ENCODE measurements at regions not wholly inside any gene's neighbourhood (a gene's known extent, or its start where the extent isn't known, plus 50 kb on each side); places are given as distances from the start of the nearest gene placed in this dataset.

- H3K79me2 ChIP-seq (ENCODE audit: insufficient read depth, low read length): no peaks in the 10 kb centered on the region
- no peaks in the 10 kb centered on the region for H3K9me3 ChIP-seq (ENCODE audit: insufficient read depth, low read length, severe bottlenecking)
- H4K20me1 ChIP-seq (ENCODE audit: insufficient read depth, low read length): no peaks in the 10 kb centered on the region
- H2AFZ ChIP-seq (ENCODE audit: low read depth, low read length): no peak overlapping the region
- no peak overlapping the region for H3K27ac ChIP-seq (ENCODE audit: low read length)
- no peak overlapping the region for H3K9ac ChIP-seq (ENCODE audit: low read depth, low read length)
- no peaks in the 10 kb centered on the region for H3K4me1 ChIP-seq (ENCODE audit: insufficient read depth, low read length)
- H3K4me3 ChIP-seq (ENCODE audit: low read depth in 1 of 2, low read length in 2 of 2): no peak overlapping the region
- no peak for TF ChIP-seq CTCF (IDR thresholded peaks at IDR 0.05; ENCODE audit: borderline replicate concordance, extremely low read depth, low read length, poor library complexity, severe bottlenecking)
- TF ChIP-seq EZH2 (IDR thresholded peaks at IDR 0.05; ENCODE audit: borderline replicate concordance, low read depth, low read length, severe bottlenecking): no peak
- ATAC-seq (ENCODE audit: insufficient read depth, low read depth) (no peak), DNase-seq (no peak)
- no peak overlapping the region for H3K4me2 ChIP-seq (ENCODE audit: insufficient read depth, low read length)
- H3K36me3 ChIP-seq (ENCODE audit: insufficient read depth, low read length): no peaks in the 10 kb centered on the region
- H3K27me3 ChIP-seq (ENCODE audit: insufficient read depth, low read length, poor library complexity): no peaks in the 10 kb centered on the region
Measured at GRCh38 chr4:100722133-100722532, 204.3 kb upstream of the EMCN start.

- ATAC-seq (ENCODE audit: insufficient read depth, low read depth): no peak
- DNase-seq: no peak
- TF ChIP-seq EZH2 (IDR thresholded peaks at IDR 0.05; ENCODE audit: borderline replicate concordance, low read depth, low read length, severe bottlenecking) (no peak), CTCF (IDR thresholded peaks at IDR 0.05; ENCODE audit: borderline replicate concordance, extremely low read depth, low read length, poor library complexity, severe bottlenecking) (no peak)
- Histone ChIP-seq H3K27me3 (ENCODE audit: insufficient read depth, low read length, poor library complexity) (no peaks in the 10 kb centered on the region), H3K4me1 (ENCODE audit: insufficient read depth, low read length) (no peaks in the 10 kb centered on the region), H4K20me1 (ENCODE audit: insufficient read depth, low read length) (no peaks in the 10 kb centered on the region), H3K4me3 (ENCODE audit: low read depth in 1 of 2, low read length in 2 of 2) (no peak overlapping the region), H3K9me3 (ENCODE audit: insufficient read depth, low read length, severe bottlenecking) (no peaks in the 10 kb centered on the region), H3K9ac (ENCODE audit: low read depth, low read length) (no peak overlapping the region), H3K79me2 (ENCODE audit: insufficient read depth, low read length) (no peaks in the 10 kb centered on the region), H3K27ac (ENCODE audit: low read length) (no peak overlapping the region), H3K36me3 (ENCODE audit: insufficient read depth, low read length) (no peaks in the 10 kb centered on the region), H2AFZ (ENCODE audit: low read depth, low read length) (0 out of 2 replicates have a peak overlapping the region, but pooled peaks have one; percentile 15), H3K4me2 (ENCODE audit: insufficient read depth, low read length) (no peak overlapping the region)
Measured at GRCh38 chr4:100721490-100721889, 203.7 kb upstream of the EMCN start.

GRCh38 chr4:100721077-100721476 is 203.3 kb upstream of the EMCN start:
- no peaks in the 10 kb centered on the region for H3K36me3 ChIP-seq (ENCODE audit: insufficient read depth, low read length)
- no peaks in the 10 kb centered on the region for H3K27me3 ChIP-seq (ENCODE audit: insufficient read depth, low read length, poor library complexity)
- no peaks in the 10 kb centered on the region for H3K79me2 ChIP-seq (ENCODE audit: insufficient read depth, low read length)
- no peaks in the 10 kb centered on the region for H3K4me1 ChIP-seq (ENCODE audit: insufficient read depth, low read length)
- H3K4me3 ChIP-seq (ENCODE audit: low read depth in 1 of 2, low read length in 2 of 2): no peak overlapping the region
- 0 out of 2 replicates have a peak overlapping the region, but pooled peaks have one; percentile 15 for H2AFZ ChIP-seq (ENCODE audit: low read depth, low read length)
- no peaks in the 10 kb centered on the region for H3K9me3 ChIP-seq (ENCODE audit: insufficient read depth, low read length, severe bottlenecking)
- H3K27ac ChIP-seq (ENCODE audit: low read length): no peak overlapping the region
- DNase-seq (no peak), ATAC-seq (ENCODE audit: insufficient read depth, low read depth) (no peak)
- H3K9ac ChIP-seq (ENCODE audit: low read depth, low read length): no peak overlapping the region
- H3K4me2 ChIP-seq (ENCODE audit: insufficient read depth, low read length): no peak overlapping the region
- H4K20me1 ChIP-seq (ENCODE audit: insufficient read depth, low read length): no peaks in the 10 kb centered on the region
- TF ChIP-seq EZH2 (IDR thresholded peaks at IDR 0.05; ENCODE audit: borderline replicate concordance, low read depth, low read length, severe bottlenecking) (no peak), CTCF (IDR thresholded peaks at IDR 0.05; ENCODE audit: borderline replicate concordance, extremely low read depth, low read length, poor library complexity, severe bottlenecking) (no peak)

GRCh38 chr4:100716416-100716815 is 198.6 kb upstream of the EMCN start:
- Histone ChIP-seq H3K27me3 (ENCODE audit: insufficient read depth, low read length, poor library complexity) (no peaks in the 10 kb centered on the region), H4K20me1 (ENCODE audit: insufficient read depth, low read length) (no peaks in the 10 kb centered on the region), H2AFZ (ENCODE audit: low read depth, low read length) (no peak overlapping the region), H3K9me3 (ENCODE audit: insufficient read depth, low read length, severe bottlenecking) (peaks cover 5% of the 10 kb centered on the region), H3K27ac (ENCODE audit: low read length) (no peak overlapping the region), H3K9ac (ENCODE audit: low read depth, low read length) (no peak overlapping the region), H3K36me3 (ENCODE audit: insufficient read depth, low read length) (no peaks in the 10 kb centered on the region), H3K4me2 (ENCODE audit: insufficient read depth, low read length) (no peak overlapping the region), H3K4me1 (ENCODE audit: insufficient read depth, low read length) (no peaks in the 10 kb centered on the region), H3K4me3 (ENCODE audit: low read depth in 1 of 2, low read length in 2 of 2) (no peak overlapping the region), H3K79me2 (ENCODE audit: insufficient read depth, low read length) (no peaks in the 10 kb centered on the region)
- DNase-seq (no peak), ATAC-seq (ENCODE audit: insufficient read depth, low read depth) (no peak)
- no peak for TF ChIP-seq EZH2 (IDR thresholded peaks at IDR 0.05; ENCODE audit: borderline replicate concordance, low read depth, low read length, severe bottlenecking)
- no peak for TF ChIP-seq CTCF (IDR thresholded peaks at IDR 0.05; ENCODE audit: borderline replicate concordance, extremely low read depth, low read length, poor library complexity, severe bottlenecking)
